ENCODE measurements at regions not wholly inside any gene's neighbourhood (a gene's known extent, or its start where the extent isn't known, plus 50 kb on each side); places are given as distances from the start of the nearest gene placed in this dataset.

- no peaks in the 10 kb centered on the region for H3K36me3 ChIP-seq (ENCODE audit: insufficient read depth, low read length)
- H3K4me1 ChIP-seq (ENCODE audit: insufficient read depth, low read length, poor library complexity, severe bottlenecking), result no peaks in the 10 kb centered on the region
- H3K9me3 ChIP-seq (ENCODE audit: low read length), result no peaks in the 10 kb centered on the region
- H3K79me2 ChIP-seq (ENCODE audit: insufficient read depth, low read depth, low read length), result no peaks in the 10 kb centered on the region
- no peak overlapping the region for H3K4me3 ChIP-seq (ENCODE audit: low read depth, low read length, poor library complexity, severe bottlenecking)
- no peak overlapping the region for H3K27ac ChIP-seq (ENCODE audit: low read depth, low read length, poor library complexity, severe bottlenecking)
- BruUV-seq (replicated peaks), result no TSS peak
- no peak overlapping the region for H3K4me2 ChIP-seq (ENCODE audit: low read length)
- DNase-seq (ENCODE audit: low spot score), result no peak
- H3K9me2 ChIP-seq (ENCODE audit: insufficient read depth, low read length), result no peaks in the 10 kb centered on the region
- CTCF ChIA-PET (ENCODE audit: unreplicated experiment), result no interaction called here
- intact Hi-C loops (cut with micrococcal nuclease; ENCODE audit: unreplicated experiment), result no loop called here
- POLR2A ChIA-PET, result no interaction called here
- no peaks in the 10 kb centered on the region for H4K20me1 ChIP-seq (ENCODE audit: insufficient read depth, low read length)
- H2AFZ ChIP-seq (ENCODE audit: low read length), result no peak overlapping the region
- TF ChIP-seq CTCF (conservative IDR thresholded peaks at IDR 0.05; ENCODE audit: low read length), result no peak
- no peak for TF ChIP-seq EZH2phosphoT487 (IDR thresholded peaks at IDR 0.05; ENCODE audit: borderline replicate concordance, low read depth, low read length)
These were observed 574.3 kb downstream of the TCERG1L start for GRCh38 chr10:130737186-130737585.

- no TSS peak for BruUV-seq (replicated peaks)
- Histone ChIP-seq H3K9me2 (ENCODE audit: insufficient read depth, low read length) (no peaks in the 10 kb centered on the region), H3K4me2 (ENCODE audit: low read length) (no peak overlapping the region), H3K79me2 (ENCODE audit: insufficient read depth, low read depth, low read length) (no peaks in the 10 kb centered on the region), H3K36me3 (ENCODE audit: insufficient read depth, low read length) (no peaks in the 10 kb centered on the region), H3K27ac (ENCODE audit: low read depth, low read length, poor library complexity, severe bottlenecking) (no peak overlapping the region), H3K4me1 (ENCODE audit: insufficient read depth, low read length, poor library complexity, severe bottlenecking) (no peaks in the 10 kb centered on the region), H3K9me3 (ENCODE audit: low read length) (no peaks in the 10 kb centered on the region), H2AFZ (ENCODE audit: low read length) (no peak overlapping the region), H3K4me3 (ENCODE audit: low read depth, low read length, poor library complexity, severe bottlenecking) (no peak overlapping the region), H4K20me1 (ENCODE audit: insufficient read depth, low read length) (no peaks in the 10 kb centered on the region)
- TF ChIP-seq EZH2phosphoT487 (IDR thresholded peaks at IDR 0.05; ENCODE audit: borderline replicate concordance, low read depth, low read length) (no peak), CTCF (conservative IDR thresholded peaks at IDR 0.05; ENCODE audit: low read length) (no peak)
- intact Hi-C loops (cut with micrococcal nuclease; ENCODE audit: unreplicated experiment), result no loop called here
- ChIA-PET POLR2A (no interaction called here), CTCF (ENCODE audit: unreplicated experiment) (no interaction called here)
- DNase-seq (ENCODE audit: low spot score), result no peak
These were observed 573.9 kb downstream of the TCERG1L start for GRCh38 chr10:130737621-130738020.

- intact Hi-C loops (cut with micrococcal nuclease; ENCODE audit: unreplicated experiment), result no loop called here
- CTCF ChIA-PET (ENCODE audit: unreplicated experiment), result no interaction called here
- TF ChIP-seq EZH2phosphoT487 (IDR thresholded peaks at IDR 0.05; ENCODE audit: borderline replicate concordance, low read depth, low read length), result no peak
- TF ChIP-seq CTCF (conservative IDR thresholded peaks at IDR 0.05; ENCODE audit: low read length), result no peak
These were observed 572.3 kb downstream of the TCERG1L start for GRCh38 chr10:130739016-130739756.

More at GRCh38 chr10:130739016-130739756, 572.3 kb downstream of the TCERG1L start:
- Histone ChIP-seq H3K27ac (ENCODE audit: low read depth, low read length, poor library complexity, severe bottlenecking) (no peak overlapping the region), H3K79me2 (ENCODE audit: insufficient read depth, low read depth, low read length) (no peaks in the 10 kb centered on the region), H3K36me3 (ENCODE audit: insufficient read depth, low read length) (no peaks in the 10 kb centered on the region), H3K9me3 (ENCODE audit: low read length) (no peaks in the 10 kb centered on the region), H3K4me2 (ENCODE audit: low read length) (no peak overlapping the region), H3K9me2 (ENCODE audit: insufficient read depth, low read length) (no peaks in the 10 kb centered on the region), H3K4me3 (ENCODE audit: low read depth, low read length, poor library complexity, severe bottlenecking) (no peak overlapping the region), H4K20me1 (ENCODE audit: insufficient read depth, low read length) (no peaks in the 10 kb centered on the region), H2AFZ (ENCODE audit: low read length) (no peak overlapping the region), H3K4me1 (ENCODE audit: insufficient read depth, low read length, poor library complexity, severe bottlenecking) (no peaks in the 10 kb centered on the region)
- no TSS peak for BruUV-seq (replicated peaks)
- no peak for DNase-seq (ENCODE audit: low spot score)
- POLR2A ChIA-PET, result no interaction called here
